ENCODE measurements at regions not wholly inside any gene's neighbourhood (a gene's known extent, or its start where the extent isn't known, plus 50 kb on each side); places are given as distances from the start of the nearest gene placed in this dataset.
"Not testable (repeated sequence)": the region's sequence is repeated elsewhere in the genome, so short reads cannot be mapped to it uniquely, and the experiment has no call there.

GRCh38 chr3:159250961-159251360 lies 449.1 kb downstream of the MFSD1 start:
- Histone ChIP-seq H3K4me1 (ENCODE audit: insufficient read depth, low read length) (no peaks in the 10 kb centered on the region), H3K9me3 (ENCODE audit: low read depth, low read length) (peaks cover 22% of the 10 kb centered on the region), H3K4me3 (ENCODE audit: low read length) (no peak overlapping the region), H3K27me3 (ENCODE audit: insufficient read depth, low read length) (peaks cover 5% of the 10 kb centered on the region)

GRCh38 chr3:159252274-159252673 lies 450.4 kb downstream of the MFSD1 start:
- Histone ChIP-seq H3K4me3 (ENCODE audit: low read length) (no peak overlapping the region), H3K9me3 (ENCODE audit: low read depth, low read length) (peaks cover 22% of the 10 kb centered on the region), H3K27me3 (ENCODE audit: insufficient read depth, low read length) (peaks cover 5% of the 10 kb centered on the region), H3K4me1 (ENCODE audit: insufficient read depth, low read length) (no peaks in the 10 kb centered on the region)

GRCh38 chr3:159252772-159253384 lies 451.0 kb downstream of the MFSD1 start:
- Histone ChIP-seq H3K4me1 (ENCODE audit: insufficient read depth, low read length) (no peaks in the 10 kb centered on the region), H3K9me3 (ENCODE audit: low read depth, low read length) (peaks cover 22% of the 10 kb centered on the region), H3K4me3 (ENCODE audit: low read length) (no peak overlapping the region), H3K27me3 (ENCODE audit: insufficient read depth, low read length) (peaks cover 5% of the 10 kb centered on the region)

GRCh38 chr3:159253860-159254259 lies 452.0 kb downstream of the MFSD1 start:
- Histone ChIP-seq H3K4me1 (ENCODE audit: insufficient read depth, low read length) (no peaks in the 10 kb centered on the region), H3K9me3 (ENCODE audit: low read depth, low read length) (peaks cover 22% of the 10 kb centered on the region)

GRCh38 chr3:159257954-159258353 lies 456.1 kb downstream of the MFSD1 start:
- no peaks in the 10 kb centered on the region for H3K4me1 ChIP-seq (ENCODE audit: insufficient read depth, low read length)
- H3K27me3 ChIP-seq (ENCODE audit: insufficient read depth, low read length) = no peaks in the 10 kb centered on the region
- peaks cover 5% of the 10 kb centered on the region for H3K9me3 ChIP-seq (ENCODE audit: low read depth, low read length)
- H3K4me3 ChIP-seq (ENCODE audit: low read length) = no peak overlapping the region

More at GRCh38 chr3:159253860-159254259, 452.0 kb downstream of the MFSD1 start:
- H3K4me3 ChIP-seq (ENCODE audit: low read length) = no peak overlapping the region
- peaks cover 5% of the 10 kb centered on the region for H3K27me3 ChIP-seq (ENCODE audit: insufficient read depth, low read length)

GRCh38 chr3:159258934-159259333 lies 457.1 kb downstream of the MFSD1 start:
- Histone ChIP-seq H3K4me3 (ENCODE audit: low read length) (no peak overlapping the region), H3K4me1 (ENCODE audit: insufficient read depth, low read length) (no peaks in the 10 kb centered on the region), H3K27me3 (ENCODE audit: insufficient read depth, low read length) (no peaks in the 10 kb centered on the region), H3K9me3 (ENCODE audit: low read depth, low read length) (no peaks in the 10 kb centered on the region)

- Histone ChIP-seq H3K9me3 (ENCODE audit: low read depth, low read length) (no peaks in the 10 kb centered on the region), H3K4me3 (ENCODE audit: low read length) (no peak overlapping the region), H3K27me3 (ENCODE audit: insufficient read depth, low read length) (no peaks in the 10 kb centered on the region), H3K4me1 (ENCODE audit: insufficient read depth, low read length) (no peaks in the 10 kb centered on the region)
Observed at GRCh38 chr3:159260049-159260662, 458.3 kb downstream of the MFSD1 start.

GRCh38 chr3:159261333-159261732 lies 459.5 kb downstream of the MFSD1 start:
- H3K9me3 ChIP-seq (ENCODE audit: low read depth, low read length); H3K4me1 ChIP-seq (ENCODE audit: insufficient read depth, low read length); H3K27me3 ChIP-seq (ENCODE audit: insufficient read depth, low read length); H3K4me3 ChIP-seq (ENCODE audit: low read length): not testable (repeated sequence)

GRCh38 chr3:159263750-159264553 lies 462.1 kb downstream of the MFSD1 start:
- H3K4me1 ChIP-seq (ENCODE audit: insufficient read depth, low read length) = no peaks in the 10 kb centered on the region
- no peaks in the 10 kb centered on the region for H3K27me3 ChIP-seq (ENCODE audit: insufficient read depth, low read length)
- H3K4me3 ChIP-seq (ENCODE audit: low read length) = no peak overlapping the region
- no peaks in the 10 kb centered on the region for H3K9me3 ChIP-seq (ENCODE audit: low read depth, low read length)

- Histone ChIP-seq H3K4me1 (ENCODE audit: insufficient read depth, low read length) (no peaks in the 10 kb centered on the region), H3K9me3 (ENCODE audit: low read depth, low read length) (no peaks in the 10 kb centered on the region), H3K27me3 (ENCODE audit: insufficient read depth, low read length) (no peaks in the 10 kb centered on the region), H3K4me3 (ENCODE audit: low read length) (no peak overlapping the region)
Observed at GRCh38 chr3:159265705-159266104, 463.9 kb downstream of the MFSD1 start.

- no peaks in the 10 kb centered on the region for H3K9me3 ChIP-seq (ENCODE audit: low read depth, low read length)
- H3K4me1 ChIP-seq (ENCODE audit: insufficient read depth, low read length) = no peaks in the 10 kb centered on the region
- no peak overlapping the region for H3K4me3 ChIP-seq (ENCODE audit: low read length)
- H3K27me3 ChIP-seq (ENCODE audit: insufficient read depth, low read length) = no peaks in the 10 kb centered on the region
Observed at GRCh38 chr3:159266779-159267178, 464.9 kb downstream of the MFSD1 start.

- no peak overlapping the region for H3K4me3 ChIP-seq (ENCODE audit: low read length)
- no peaks in the 10 kb centered on the region for H3K27me3 ChIP-seq (ENCODE audit: insufficient read depth, low read length)
- no peaks in the 10 kb centered on the region for H3K4me1 ChIP-seq (ENCODE audit: insufficient read depth, low read length)
- H3K9me3 ChIP-seq (ENCODE audit: low read depth, low read length) = no peaks in the 10 kb centered on the region
Observed at GRCh38 chr3:159271799-159272512, 470.1 kb downstream of the MFSD1 start.

GRCh38 chr3:159273070-159273469 lies 471.2 kb downstream of the MFSD1 start:
- Histone ChIP-seq H3K9me3 (ENCODE audit: low read depth, low read length) (no peaks in the 10 kb centered on the region), H3K27me3 (ENCODE audit: insufficient read depth, low read length) (no peaks in the 10 kb centered on the region), H3K4me3 (ENCODE audit: low read length) (no peak overlapping the region), H3K4me1 (ENCODE audit: insufficient read depth, low read length) (no peaks in the 10 kb centered on the region)

GRCh38 chr3:159273608-159274007 lies 471.8 kb downstream of the MFSD1 start:
- Histone ChIP-seq H3K4me3 (ENCODE audit: low read length) (no peak overlapping the region), H3K27me3 (ENCODE audit: insufficient read depth, low read length) (no peaks in the 10 kb centered on the region), H3K4me1 (ENCODE audit: insufficient read depth, low read length) (no peaks in the 10 kb centered on the region)

GRCh38 chr3:159275741-159276140 lies 473.9 kb downstream of the MFSD1 start:
- Histone ChIP-seq H3K4me1 (ENCODE audit: insufficient read depth, low read length) (no peaks in the 10 kb centered on the region), H3K9me3 (ENCODE audit: low read depth, low read length) (no peaks in the 10 kb centered on the region), H3K4me3 (ENCODE audit: low read length) (no peak overlapping the region)

More at GRCh38 chr3:159273608-159274007, 471.8 kb downstream of the MFSD1 start:
- no peaks in the 10 kb centered on the region for H3K9me3 ChIP-seq (ENCODE audit: low read depth, low read length)

More at GRCh38 chr3:159275741-159276140, 473.9 kb downstream of the MFSD1 start:
- H3K27me3 ChIP-seq (ENCODE audit: insufficient read depth, low read length) = no peaks in the 10 kb centered on the region
